GM23338 (cell line): ENCODE measurements at regions not wholly inside any gene's neighbourhood (a gene's known extent, or its start where the extent isn't known, plus 50 kb on each side); places are given as distances from the start of the nearest gene placed in this dataset.

Experiments used
- ATAC-seq: fragments of 200-7000 bp; cut with Tn5 transposase; 3 replicates; pipeline ENCODE4 v1.9.1; 2020
- DNase-seq: peaks from one replicate; pipeline ENCODE4 v3.0.0-alpha.2; 2015; ENCODE audit warnings: low spot score
- H2AFZ ChIP-seq: fragments of 200-600 bp; sonication (generic); 2 replicates; pipeline ENCODE4 v1.8.0; 2016; ENCODE audit warnings: antibody characterized with exemption, mild to moderate bottlenecking, moderate library complexity
- H3F3A ChIP-seq: fragments of 200-600 bp; sonication (generic); replicated peaks from 2 replicates; pipeline ENCODE4 v1.8.0; 2017; ENCODE audit warnings: antibody characterized with exemption, mixed run types, low read depth
- H3K27ac ChIP-seq: fragments of 200-600 bp; sonication (generic); 2 replicates; pipeline ENCODE4 v1.6.1; 2016; ENCODE audit warnings: low read depth
- H3K27me3 ChIP-seq: fragments of 200-600 bp; sonication (generic); 2 replicates; pipeline ENCODE4 v1.8.0; 2016; ENCODE audit warnings: mild to moderate bottlenecking, mixed run types, moderate library complexity; ENCODE audit not compliant: insufficient read depth
- H3K36me3 ChIP-seq: fragments of 200-600 bp; sonication (generic); 2 replicates; pipeline ENCODE4 v1.8.0; 2016; ENCODE audit warnings: mild to moderate bottlenecking; ENCODE audit not compliant: insufficient read depth
- H3K4me1 ChIP-seq: fragments of 200-600 bp; sonication (generic); 2 replicates; pipeline ENCODE4 v1.8.0; 2016; ENCODE audit warnings: mild to moderate bottlenecking, moderate library complexity; ENCODE audit not compliant: insufficient read depth
- H3K4me2 ChIP-seq: fragments of 200-600 bp; sonication (generic); 2 replicates; pipeline ENCODE4 v1.7.1; 2017; ENCODE audit warnings: mixed run types
- H3K4me3 ChIP-seq: fragments of 200-600 bp; sonication (generic); 2 replicates; pipeline ENCODE4 v1.6.1; 2016; ENCODE audit warnings: mixed run types
- H3K79me2 ChIP-seq: fragments of 200-600 bp; sonication (generic); replicated peaks from 2 replicates; pipeline ENCODE4 v1.8.0; 2017; ENCODE audit warnings: mild to moderate bottlenecking; ENCODE audit not compliant: insufficient read depth
- H3K9me2 ChIP-seq: fragments of 200-600 bp; sonication (generic); 2 replicates; pipeline ENCODE4 v1.8.0; 2017; ENCODE audit not compliant: insufficient read depth
- H4K20me1 ChIP-seq: fragments of 200-600 bp; sonication (generic); replicated peaks from 2 replicates; pipeline ENCODE4 v1.8.0; 2017; ENCODE audit warnings: mild to moderate bottlenecking; ENCODE audit not compliant: insufficient read depth
- H3K27ac Mint-ChIP-seq: 2 replicates; pipeline ENCODE4 v1.8.0; 2020; ENCODE audit warnings: inconsistent platforms, mild to moderate bottlenecking, moderate library complexity, mixed read lengths
- H3K27me3 Mint-ChIP-seq: 3 replicates; pipeline ENCODE4 v1.8.0; 2022; ENCODE audit warnings: low read depth, mild to moderate bottlenecking, moderate library complexity, mixed read lengths, inconsistent platforms; ENCODE audit not compliant: insufficient read depth, poor library complexity
- H3K36me3 Mint-ChIP-seq: 3 replicates; pipeline ENCODE4 v1.8.0; 2021; ENCODE audit warnings: low read depth, mild to moderate bottlenecking, inconsistent platforms, moderate library complexity, mixed read lengths
- H3K4me1 Mint-ChIP-seq: 3 replicates; pipeline ENCODE4 v1.8.0; 2020; ENCODE audit warnings: mild to moderate bottlenecking, inconsistent platforms, mixed read lengths
- H3K4me3 Mint-ChIP-seq: 3 replicates; pipeline ENCODE4 v1.8.0; 2021; ENCODE audit warnings: moderate library complexity, mild to moderate bottlenecking, inconsistent platforms, mixed read lengths
- H3K9me3 Mint-ChIP-seq: 3 replicates; pipeline ENCODE4 v1.8.0; 2020; ENCODE audit warnings: moderate library complexity, mild to moderate bottlenecking, inconsistent platforms, mixed read lengths
- CREB1 ChIP-seq: fragments of 250-450 bp; sonication (Bioruptor Pico); IDR thresholded peaks from 2 replicates; pipeline ENCODE4 v1.5.0; 2020; ENCODE audit warnings: low read depth, mild to moderate bottlenecking, moderate library complexity
- ETS1 ChIP-seq: IDR thresholded peaks from 2 replicates; pipeline ENCODE4 v1.6.1; 2016; ENCODE audit warnings: antibody characterized with exemption
- EZH2 ChIP-seq: fragments of 200-600 bp; sonication (generic); IDR thresholded peaks from one replicate; pipeline ENCODE4 v1.8.0; 2017; ENCODE audit warnings: antibody characterized with exemption, mild to moderate bottlenecking, low read depth; ENCODE audit not compliant: unreplicated experiment
- EZH2phosphoT487 ChIP-seq: fragments of 200-600 bp; sonication (generic); IDR thresholded peaks from one replicate; pipeline ENCODE4 v1.8.1; 2018; ENCODE audit warnings: antibody characterized with exemption; ENCODE audit not compliant: unreplicated experiment
- JUNB ChIP-seq: IDR thresholded peaks from one replicate; pipeline ENCODE4 v1.6.1; 2016; ENCODE audit warnings: antibody characterized with exemption; ENCODE audit not compliant: unreplicated experiment
- NANOG ChIP-seq: IDR thresholded peaks from 2 replicates; pipeline ENCODE4 v1.6.1; 2016; ENCODE audit warnings: antibody characterized with exemption, borderline replicate concordance
- POLR2AphosphoS5 ChIP-seq: IDR thresholded peaks from 2 replicates; pipeline ENCODE4 v1.6.1; 2016; ENCODE audit warnings: antibody characterized with exemption, low read depth
- REST ChIP-seq: IDR thresholded peaks from one replicate; pipeline ENCODE4 v1.6.1; 2018; ENCODE audit warnings: antibody characterized with exemption; ENCODE audit not compliant: unreplicated experiment
- STAT1 ChIP-seq: IDR thresholded peaks from one replicate; pipeline ENCODE4 v1.6.1; 2016; ENCODE audit warnings: antibody characterized with exemption; ENCODE audit not compliant: unreplicated experiment
- ZNF114 ChIP-seq: fragments of 250-450 bp; sonication (Bioruptor Pico); IDR thresholded peaks from 2 replicates; pipeline ENCODE4 v1.5.0; 2020; ENCODE audit warnings: mild to moderate bottlenecking, moderate library complexity
- ZNF331 ChIP-seq: fragments of 250-450 bp; sonication (Bioruptor Pico); IDR thresholded peaks from 2 replicates; pipeline ENCODE4 v1.5.0; 2020; ENCODE audit warnings: low read depth, mild to moderate bottlenecking, moderate library complexity
- ZNF462 ChIP-seq: fragments of 250-450 bp; sonication (Bioruptor Pico); IDR thresholded peaks from 2 replicates; pipeline ENCODE4 v1.5.0; 2020; ENCODE audit warnings: mild to moderate bottlenecking, moderate library complexity
- TF ChIP-seq, protein P1 (sequence below), 2 experiments: fragments of 200-600 bp in 1 of 2; sonication (generic) in 1 of 2; conservative IDR thresholded peaks; 2 replicates each; pipeline versions ENCODE4 v1.5.1 to v1.6.1; 2016 to 2017; ENCODE audit warnings: antibody characterized with exemption in 2 of 2, low read depth in 2 of 2, mild to moderate bottlenecking in 2 of 2, moderate library complexity in 1 of 2

- Histone ChIP-seq H3F3A (no peaks in the 10 kb centered on the region), H2AFZ (peak overlapping the region; percentile 80; the same call in 1 of the 2 replicates), H3K27ac (no peak overlapping the region), H3K4me3 (no peak overlapping the region), H4K20me1 (no peaks in the 10 kb centered on the region), H3K4me1 (no peaks in the 10 kb centered on the region; the same call in 1 of the 2 replicates), H3K79me2 (no peaks in the 10 kb centered on the region), H3K36me3 (no peaks in the 10 kb centered on the region), H3K4me2 (no peak overlapping the region), H3K9me2 (0 out of 2 replicates have a peak, but pooled peaks cover 4% of the 10 kb centered on the region), H3K27me3 (no peaks in the 10 kb centered on the region)
- no peak overlapping the region for H3K27ac Mint-ChIP-seq
- no peaks in the 10 kb centered on the region for H3K9me3 Mint-ChIP-seq
- H3K4me1 Mint-ChIP-seq = peaks cover 4% of the 10 kb centered on the region
- peak; percentile 12 for DNase-seq
- TF ChIP-seq ZNF114 (no peak), ETS1 (no peak), REST (no peak), JUNB (no peak), ZNF331 (no peak), POLR2AphosphoS5 (no peak), STAT1 (no peak), EZH2 (no peak), ZNF462 (no peak), NANOG (no peak), CREB1 (CRISPR knock-in tag) (no peak), EZH2phosphoT487 (no peak)
- TF ChIP-seq, protein P1, sequence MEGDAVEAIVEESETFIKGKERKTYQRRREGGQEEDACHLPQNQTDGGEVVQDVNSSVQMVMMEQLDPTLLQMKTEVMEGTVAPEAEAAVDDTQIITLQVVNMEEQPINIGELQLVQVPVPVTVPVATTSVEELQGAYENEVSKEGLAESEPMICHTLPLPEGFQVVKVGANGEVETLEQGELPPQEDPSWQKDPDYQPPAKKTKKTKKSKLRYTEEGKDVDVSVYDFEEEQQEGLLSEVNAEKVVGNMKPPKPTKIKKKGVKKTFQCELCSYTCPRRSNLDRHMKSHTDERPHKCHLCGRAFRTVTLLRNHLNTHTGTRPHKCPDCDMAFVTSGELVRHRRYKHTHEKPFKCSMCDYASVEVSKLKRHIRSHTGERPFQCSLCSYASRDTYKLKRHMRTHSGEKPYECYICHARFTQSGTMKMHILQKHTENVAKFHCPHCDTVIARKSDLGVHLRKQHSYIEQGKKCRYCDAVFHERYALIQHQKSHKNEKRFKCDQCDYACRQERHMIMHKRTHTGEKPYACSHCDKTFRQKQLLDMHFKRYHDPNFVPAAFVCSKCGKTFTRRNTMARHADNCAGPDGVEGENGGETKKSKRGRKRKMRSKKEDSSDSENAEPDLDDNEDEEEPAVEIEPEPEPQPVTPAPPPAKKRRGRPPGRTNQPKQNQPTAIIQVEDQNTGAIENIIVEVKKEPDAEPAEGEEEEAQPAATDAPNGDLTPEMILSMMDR (conservative IDR thresholded peaks at IDR 0.05; ENCODE audit: low read depth in 2 of 2) = no peak
- peaks cover 2% of the 10 kb centered on the region for H3K27me3 Mint-ChIP-seq
- H3K4me3 Mint-ChIP-seq = no peak overlapping the region
- no peak; the same call in 2 of the 3 replicates for ATAC-seq
- no peaks in the 10 kb centered on the region for H3K36me3 Mint-ChIP-seq
Measured at GRCh38 chr3:107977221-107978130, 113.4 kb downstream of the CD47 start.
